ENCODE measurements at regions not wholly inside any gene's neighbourhood (a gene's known extent, or its start where the extent isn't known, plus 50 kb on each side); places are given as distances from the start of the nearest gene placed in this dataset.

GRCh38 chr5:24904981-24905517 lies 260.3 kb upstream of the CDH10 start:
- TF ChIP-seq POLR2AphosphoS5 (IDR thresholded peaks at IDR 0.05), result no peak
- TF ChIP-seq CTCF (IDR thresholded peaks at IDR 0.05), result no peak
- TF ChIP-seq EP300 (IDR thresholded peaks at IDR 0.05), result no peak
- no peak for TF ChIP-seq POLR2A (IDR thresholded peaks at IDR 0.05)
